ENCODE measurements at regions not wholly inside any gene's neighbourhood (a gene's known extent, or its start where the extent isn't known, plus 50 kb on each side); places are given as distances from the start of the nearest gene placed in this dataset.

GRCh38 chr4:147425019-147425418 is 55.9 kb upstream of the EDNRA start:
- no peak overlapping the region for H3K4me3 ChIP-seq (ENCODE audit: low read depth, low read length)
- TF ChIP-seq CTCF (IDR thresholded peaks at IDR 0.05; ENCODE audit: insufficient read depth, low read depth, low read length, missing control alignments), result no peak
- no peak for DNase-seq (ENCODE audit: low read depth)

GRCh38 chr4:147428583-147428982 is 52.3 kb upstream of the EDNRA start:
- no peak overlapping the region for H3K4me3 ChIP-seq (ENCODE audit: low read depth, low read length)
- TF ChIP-seq CTCF (IDR thresholded peaks at IDR 0.05; ENCODE audit: insufficient read depth, low read depth, low read length, missing control alignments), result no peak
- no peak for DNase-seq (ENCODE audit: low read depth)

GRCh38 chr4:147430111-147430510 is 50.8 kb upstream of the EDNRA start:
- no peak overlapping the region for H3K4me3 ChIP-seq (ENCODE audit: low read depth, low read length)
- DNase-seq (ENCODE audit: low read depth), result no peak
- TF ChIP-seq CTCF (IDR thresholded peaks at IDR 0.05; ENCODE audit: insufficient read depth, low read depth, low read length, missing control alignments), result no peak
